HG03103 (cell line): ENCODE measurements at regions not wholly inside any gene's neighbourhood (a gene's known extent, or its start where the extent isn't known, plus 50 kb on each side); places are given as distances from the start of the nearest gene placed in this dataset.
"Not testable (repeated sequence)": the region's sequence is repeated elsewhere in the genome, so short reads cannot be mapped to it uniquely, and the experiment has no call there.

Experiments used
- ATAC-seq: cut with Tn5 transposase; IDR thresholded peaks from one replicate; pipeline ENCODE4 v1.9.1; 2021; ENCODE audit warnings: low read depth; ENCODE audit not compliant: unreplicated experiment

GRCh38 chr1:177656598-177656997 is 313.3 kb downstream of the SEC16B start:
- no peak for ATAC-seq

GRCh38 chr1:177650947-177651346 is 318.9 kb downstream of the SEC16B start:
- ATAC-seq = no peak

GRCh38 chr1:177648731-177649265 is 321.1 kb downstream of the SEC16B start:
- ATAC-seq = no peak

GRCh38 chr1:177648138-177648537 is 321.7 kb downstream of the SEC16B start:
- no peak for ATAC-seq

- no peak for ATAC-seq
These were observed 322.8 kb downstream of the SEC16B start for GRCh38 chr1:177646757-177647730.

GRCh38 chr1:177645491-177646190 is 324.2 kb downstream of the SEC16B start:
- no peak for ATAC-seq

GRCh38 chr1:177640687-177641086 is 329.2 kb downstream of the SEC16B start:
- no peak for ATAC-seq

- not testable (repeated sequence) for ATAC-seq
These were observed 335.7 kb downstream of the SEC16B start for GRCh38 chr1:177634151-177634550.

- ATAC-seq = no peak
These were observed 336.8 kb downstream of the SEC16B start for GRCh38 chr1:177632923-177633615.

GRCh38 chr1:177631770-177632169 is 338.1 kb downstream of the SEC16B start:
- ATAC-seq = no peak

GRCh38 chr1:177629526-177629925 is 340.3 kb downstream of the SEC16B start:
- ATAC-seq = no peak

GRCh38 chr1:177627148-177627910 is 342.5 kb downstream of the SEC16B start:
- ATAC-seq = no peak

- ATAC-seq = no peak
These were observed 349.1 kb downstream of the SEC16B start for GRCh38 chr1:177620636-177621190.

GRCh38 chr1:177615251-177615650 is 354.6 kb downstream of the SEC16B start:
- ATAC-seq = no peak

GRCh38 chr1:177611402-177611801 is 358.5 kb downstream of the SEC16B start:
- no peak for ATAC-seq

- ATAC-seq = no peak
These were observed 359.9 kb downstream of the SEC16B start for GRCh38 chr1:177609953-177610352.

GRCh38 chr1:177600936-177601335 is 368.9 kb downstream of the SEC16B start:
- no peak for ATAC-seq

- no peak for ATAC-seq
These were observed 369.5 kb downstream of the SEC16B start for GRCh38 chr1:177600321-177600720.

- no peak for ATAC-seq
These were observed 372.5 kb downstream of the SEC16B start for GRCh38 chr1:177597393-177597792.

- ATAC-seq = no peak
These were observed 373.4 kb downstream of the SEC16B start for GRCh38 chr1:177596485-177596884.
